ENCODE measurements at regions not wholly inside any gene's neighbourhood (a gene's known extent, or its start where the extent isn't known, plus 50 kb on each side); places are given as distances from the start of the nearest gene placed in this dataset.
A peak's percentile ranks its signal among the peaks of the same experiment; 100 is the strongest.

GRCh38 chr10:88162852-88163251 lies 299.4 kb downstream of the PTEN start:
- H2BK15ac ChIP-seq (replicated peaks; ENCODE audit: low read depth), result no peak overlapping the region
- H3K27ac ChIP-seq (ENCODE audit: low read depth, low read length), result no peak overlapping the region
- no peak overlapping the region for H3K4me3 ChIP-seq (ENCODE audit: low read length)
- no peak overlapping the region for H2BK5ac ChIP-seq (ENCODE audit: low read length)
- H3K23ac ChIP-seq (ENCODE audit: low read length), result no peak overlapping the region
- H3K27me3 ChIP-seq (ENCODE audit: insufficient read depth, low read length, poor library complexity), result no peaks in the 10 kb centered on the region
- peaks cover 2% of the 10 kb centered on the region for H3K4me1 ChIP-seq (ENCODE audit: control insufficient read depth, low read depth, low read length)
- H3K9ac ChIP-seq (ENCODE audit: low read length), result no peak overlapping the region
- DNase-seq, result peak; percentile 40
- no CpG with 5 or more reads among the region's 1 CpG for WGBS (ENCODE audit: extremely low coverage, insufficient coverage, low lambda C conversion rate)
- H4K8ac ChIP-seq (ENCODE audit: low read depth, low read length), result no peak overlapping the region
- H4K5ac ChIP-seq (ENCODE audit: low read length), result no peak overlapping the region
- H3K4ac ChIP-seq (ENCODE audit: low read depth, low read length), result no peak overlapping the region
- no peaks in the 10 kb centered on the region for H3K79me1 ChIP-seq (ENCODE audit: low read length)
- H3K79me2 ChIP-seq (ENCODE audit: control insufficient read depth, insufficient read depth, low read length), result no peaks in the 10 kb centered on the region
- no peaks in the 10 kb centered on the region for H3K36me3 ChIP-seq (ENCODE audit: control insufficient read depth, insufficient read depth, low read length)
- H2AK5ac ChIP-seq (ENCODE audit: low read length), result no peak overlapping the region
- no peak overlapping the region for H3K4me2 ChIP-seq (ENCODE audit: low read length)
- no peak overlapping the region for H3K56ac ChIP-seq (ENCODE audit: low read length)
- peak overlapping the region; percentile 73 for H3K18ac ChIP-seq (ENCODE audit: low read length)
- H2BK120ac ChIP-seq (ENCODE audit: low read depth, low read length), result no peak overlapping the region

GRCh38 chr10:88163572-88163971 lies 300.1 kb downstream of the PTEN start:
- Histone ChIP-seq H3K4me1 (ENCODE audit: control insufficient read depth, low read depth, low read length) (peaks cover 2% of the 10 kb centered on the region), H3K79me2 (ENCODE audit: control insufficient read depth, insufficient read depth, low read length) (no peaks in the 10 kb centered on the region), H2BK15ac (replicated peaks; ENCODE audit: low read depth) (no peak overlapping the region), H3K56ac (ENCODE audit: low read length) (peak overlapping the region; percentile 27), H3K4me2 (ENCODE audit: low read length) (no peak overlapping the region), H3K27me3 (ENCODE audit: insufficient read depth, low read length, poor library complexity) (no peaks in the 10 kb centered on the region), H3K36me3 (ENCODE audit: control insufficient read depth, insufficient read depth, low read length) (no peaks in the 10 kb centered on the region), H2BK120ac (ENCODE audit: low read depth, low read length) (no peak overlapping the region), H2AK5ac (ENCODE audit: low read length) (peak overlapping the region; percentile 35), H3K18ac (ENCODE audit: low read length) (no peak overlapping the region), H2BK5ac (ENCODE audit: low read length) (no peak overlapping the region), H3K9ac (ENCODE audit: low read length) (no peak overlapping the region), H4K5ac (ENCODE audit: low read length) (peak overlapping the region; percentile 42), H3K23ac (ENCODE audit: low read length) (no peak overlapping the region), H4K8ac (ENCODE audit: low read depth, low read length) (no peak overlapping the region), H3K27ac (ENCODE audit: low read depth, low read length) (no peak overlapping the region), H3K4ac (ENCODE audit: low read depth, low read length) (no peak overlapping the region), H3K79me1 (ENCODE audit: low read length) (no peaks in the 10 kb centered on the region), H3K4me3 (ENCODE audit: low read length) (no peak overlapping the region)
- DNase-seq, result no peak
- no CpG with 5 or more reads among the region's 3 CpGs for WGBS (ENCODE audit: extremely low coverage, insufficient coverage, low lambda C conversion rate)

GRCh38 chr10:88164471-88164870 lies 301.0 kb downstream of the PTEN start:
- Histone ChIP-seq H3K4me3 (ENCODE audit: low read length) (no peak overlapping the region), H4K8ac (ENCODE audit: low read depth, low read length) (no peak overlapping the region), H4K5ac (ENCODE audit: low read length) (no peak overlapping the region), H3K36me3 (ENCODE audit: control insufficient read depth, insufficient read depth, low read length) (no peaks in the 10 kb centered on the region), H3K27me3 (ENCODE audit: insufficient read depth, low read length, poor library complexity) (no peaks in the 10 kb centered on the region), H2BK120ac (ENCODE audit: low read depth, low read length) (no peak overlapping the region), H3K4me2 (ENCODE audit: low read length) (no peak overlapping the region), H2BK5ac (ENCODE audit: low read length) (no peak overlapping the region), H3K9ac (ENCODE audit: low read length) (no peak overlapping the region), H3K23ac (ENCODE audit: low read length) (no peak overlapping the region), H3K4me1 (ENCODE audit: control insufficient read depth, low read depth, low read length) (peaks cover 2% of the 10 kb centered on the region), H3K56ac (ENCODE audit: low read length) (no peak overlapping the region), H3K18ac (ENCODE audit: low read length) (no peak overlapping the region), H3K79me2 (ENCODE audit: control insufficient read depth, insufficient read depth, low read length) (no peaks in the 10 kb centered on the region), H2AK5ac (ENCODE audit: low read length) (no peak overlapping the region), H3K79me1 (ENCODE audit: low read length) (no peaks in the 10 kb centered on the region), H2BK15ac (replicated peaks; ENCODE audit: low read depth) (no peak overlapping the region), H3K27ac (ENCODE audit: low read depth, low read length) (no peak overlapping the region), H3K4ac (ENCODE audit: low read depth, low read length) (no peak overlapping the region)
- no CpG with 5 or more reads among the region's 1 CpG for WGBS (ENCODE audit: extremely low coverage, insufficient coverage, low lambda C conversion rate)
- DNase-seq, result no peak

- Histone ChIP-seq H3K9ac (ENCODE audit: low read length) (no peak overlapping the region), H3K18ac (ENCODE audit: low read length) (no peak overlapping the region), H3K36me3 (ENCODE audit: control insufficient read depth, insufficient read depth, low read length) (no peaks in the 10 kb centered on the region), H3K23ac (ENCODE audit: low read length) (no peak overlapping the region), H3K56ac (ENCODE audit: low read length) (no peak overlapping the region), H3K27ac (ENCODE audit: low read depth, low read length) (no peak overlapping the region), H3K4ac (ENCODE audit: low read depth, low read length) (no peak overlapping the region), H2AK5ac (ENCODE audit: low read length) (no peak overlapping the region), H3K4me3 (ENCODE audit: low read length) (no peak overlapping the region), H3K79me1 (ENCODE audit: low read length) (no peaks in the 10 kb centered on the region), H4K8ac (ENCODE audit: low read depth, low read length) (no peak overlapping the region), H3K4me1 (ENCODE audit: control insufficient read depth, low read depth, low read length) (peaks cover 3% of the 10 kb centered on the region), H2BK120ac (ENCODE audit: low read depth, low read length) (no peak overlapping the region), H3K4me2 (ENCODE audit: low read length) (no peak overlapping the region), H2BK15ac (replicated peaks; ENCODE audit: low read depth) (no peak overlapping the region), H3K79me2 (ENCODE audit: control insufficient read depth, insufficient read depth, low read length) (no peaks in the 10 kb centered on the region), H2BK5ac (ENCODE audit: low read length) (no peak overlapping the region), H4K5ac (ENCODE audit: low read length) (no peak overlapping the region), H3K27me3 (ENCODE audit: insufficient read depth, low read length, poor library complexity) (no peaks in the 10 kb centered on the region)
- no peak for DNase-seq
- no CpG with 5 or more reads among the region's 7 CpGs for WGBS (ENCODE audit: extremely low coverage, insufficient coverage, low lambda C conversion rate)
Observed at GRCh38 chr10:88165849-88166271, 302.4 kb downstream of the PTEN start.

GRCh38 chr10:88168171-88169036 lies 305.0 kb downstream of the PTEN start:
- H2BK120ac ChIP-seq (ENCODE audit: low read depth, low read length), result no peak overlapping the region
- WGBS (ENCODE audit: extremely low coverage, insufficient coverage, low lambda C conversion rate), result no CpG with 5 or more reads among the region's 3 CpGs
- H4K5ac ChIP-seq (ENCODE audit: low read length), result no peak overlapping the region
- DNase-seq, result no peak
- H2BK5ac ChIP-seq (ENCODE audit: low read length), result no peak overlapping the region
- no peaks in the 10 kb centered on the region for H3K79me2 ChIP-seq (ENCODE audit: control insufficient read depth, insufficient read depth, low read length)
- H2AK5ac ChIP-seq (ENCODE audit: low read length), result no peak overlapping the region
- no peak overlapping the region for H2BK15ac ChIP-seq (replicated peaks; ENCODE audit: low read depth)
- no peak overlapping the region for H3K4me3 ChIP-seq (ENCODE audit: low read length)
- H3K18ac ChIP-seq (ENCODE audit: low read length), result no peak overlapping the region
- H3K79me1 ChIP-seq (ENCODE audit: low read length), result no peaks in the 10 kb centered on the region
- H3K23ac ChIP-seq (ENCODE audit: low read length), result no peak overlapping the region
- H3K9ac ChIP-seq (ENCODE audit: low read length), result no peak overlapping the region
- H3K56ac ChIP-seq (ENCODE audit: low read length), result no peak overlapping the region
- no peaks in the 10 kb centered on the region for H3K36me3 ChIP-seq (ENCODE audit: control insufficient read depth, insufficient read depth, low read length)
- no peak overlapping the region for H3K27ac ChIP-seq (ENCODE audit: low read depth, low read length)
- H3K27me3 ChIP-seq (ENCODE audit: insufficient read depth, low read length, poor library complexity), result no peaks in the 10 kb centered on the region
- no peak overlapping the region for H3K4me2 ChIP-seq (ENCODE audit: low read length)
- no peak overlapping the region for H4K8ac ChIP-seq (ENCODE audit: low read depth, low read length)
- H3K4me1 ChIP-seq (ENCODE audit: control insufficient read depth, low read depth, low read length), result peaks cover 3% of the 10 kb centered on the region
- H3K4ac ChIP-seq (ENCODE audit: low read depth, low read length), result no peak overlapping the region

- no peak overlapping the region for H3K9ac ChIP-seq (ENCODE audit: low read length)
Observed at GRCh38 chr10:88169037-88169319, 305.6 kb downstream of the PTEN start.

More at GRCh38 chr10:88169037-88169319, 305.6 kb downstream of the PTEN start:
- H3K79me2 ChIP-seq (ENCODE audit: control insufficient read depth, insufficient read depth, low read length), result no peaks in the 10 kb centered on the region
- H3K36me3 ChIP-seq (ENCODE audit: control insufficient read depth, insufficient read depth, low read length), result no peaks in the 10 kb centered on the region
- no peak overlapping the region for H3K18ac ChIP-seq (ENCODE audit: low read length)
- H2BK15ac ChIP-seq (replicated peaks; ENCODE audit: low read depth), result no peak overlapping the region
- no peak overlapping the region for H3K4ac ChIP-seq (ENCODE audit: low read depth, low read length)
- H4K8ac ChIP-seq (ENCODE audit: low read depth, low read length), result no peak overlapping the region
- H3K27me3 ChIP-seq (ENCODE audit: insufficient read depth, low read length, poor library complexity), result no peaks in the 10 kb centered on the region
- no peaks in the 10 kb centered on the region for H3K79me1 ChIP-seq (ENCODE audit: low read length)
- no peak overlapping the region for H4K5ac ChIP-seq (ENCODE audit: low read length)
- H2AK5ac ChIP-seq (ENCODE audit: low read length), result no peak overlapping the region
- no peak for DNase-seq
- peaks cover 3% of the 10 kb centered on the region for H3K4me1 ChIP-seq (ENCODE audit: control insufficient read depth, low read depth, low read length)
- no peak overlapping the region for H3K27ac ChIP-seq (ENCODE audit: low read depth, low read length)
- no peak overlapping the region for H3K56ac ChIP-seq (ENCODE audit: low read length)
- no peak overlapping the region for H3K23ac ChIP-seq (ENCODE audit: low read length)
- H3K4me3 ChIP-seq (ENCODE audit: low read length), result no peak overlapping the region
- no peak overlapping the region for H3K4me2 ChIP-seq (ENCODE audit: low read length)
- H2BK120ac ChIP-seq (ENCODE audit: low read depth, low read length), result no peak overlapping the region
- H2BK5ac ChIP-seq (ENCODE audit: low read length), result no peak overlapping the region

Measured in mesendoderm (in vitro differentiated cells).